CD4-positive, alpha-beta memory T cell (primary cell): ENCODE measurements at regions not wholly inside any gene's neighbourhood (a gene's known extent, or its start where the extent isn't known, plus 50 kb on each side); places are given as distances from the start of the nearest gene placed in this dataset.
A peak's percentile ranks its signal among the peaks of the same experiment; 100 is the strongest.

Experiments used
- CTCF ChIA-PET: fragments of 350-600 bp; sonication (Branson Sonifier 250); formaldehyde crosslinking; loops from one replicate; lab custom pipeline; 2021; ENCODE audit warnings: inconsistent platforms; ENCODE audit not compliant: partially characterized antibody; lab: Charles Lee
- POLR2A ChIA-PET: fragments of 350-600 bp; sonication (Branson Sonifier 250); formaldehyde crosslinking; loops from one replicate; lab custom pipeline; 2021; ENCODE audit not compliant: partially characterized antibody; lab: Charles Lee
- DNase-seq, 5 donors: peaks; one replicate each; pipeline versions ENCODE4 v3.0.0 to v3.0.0-alpha.2; 2020 to 2022; ENCODE audit warnings: mixed read lengths in 1 of 5
- H3K27ac ChIP-seq: one replicate; pipeline ENCODE4 v1.7.0; 2013; ENCODE audit warnings: low read depth, low read length
- H3K27me3 ChIP-seq: 2 replicates; pipeline ENCODE4 v1.7.0; 2013; ENCODE audit warnings: mild to moderate bottlenecking, low read length, moderate library complexity; ENCODE audit not compliant: insufficient read depth
- H3K36me3 ChIP-seq: 2 replicates; pipeline ENCODE4 v1.7.0; 2013; ENCODE audit warnings: mild to moderate bottlenecking, low read length, moderate library complexity; ENCODE audit not compliant: insufficient read depth
- H3K4me1 ChIP-seq: 2 replicates; pipeline ENCODE4 v1.7.0; 2013; ENCODE audit warnings: mild to moderate bottlenecking, low read length, moderate library complexity; ENCODE audit not compliant: insufficient read depth
- H3K4me3 ChIP-seq, 2 donors: one replicate each; pipeline ENCODE4 v1.7.0; 2013; ENCODE audit warnings: low read length in 2 of 2, mild to moderate bottlenecking in 1 of 2
- H3K9me3 ChIP-seq, 2 donors: one replicate each; pipeline ENCODE4 v1.7.0; 2013; ENCODE audit warnings: low read length in 2 of 2, control low read depth in 1 of 2; ENCODE audit not compliant: control insufficient read depth in 1 of 2
- H3K27ac Mint-ChIP-seq, 7 donors: one replicate each; pipeline ENCODE4 v1.8.0; 2020 to 2021; ENCODE audit warnings: mixed read lengths in 7 of 7, mild to moderate bottlenecking in 6 of 7, inconsistent platforms in 3 of 7, moderate library complexity in 3 of 7
- H3K27me3 Mint-ChIP-seq, 2 donors: one replicate each; pipeline ENCODE4 v1.8.0; 2020 to 2021; ENCODE audit warnings: mixed read lengths in 2 of 2
- H3K36me3 Mint-ChIP-seq, 2 donors: one replicate each; pipeline ENCODE4 v1.8.0; 2020 to 2021; ENCODE audit warnings: mixed read lengths in 2 of 2, inconsistent platforms in 1 of 2, mild to moderate bottlenecking in 1 of 2
- H3K4me1 Mint-ChIP-seq, 4 donors: one replicate each; pipeline ENCODE4 v1.8.0; 2020 to 2021; ENCODE audit warnings: mixed read lengths in 4 of 4, mild to moderate bottlenecking in 1 of 4
- H3K4me3 Mint-ChIP-seq, 8 donors: one replicate each; pipeline ENCODE4 v1.8.0; 2020 to 2021; ENCODE audit warnings: mixed read lengths in 8 of 8, mild to moderate bottlenecking in 7 of 8, moderate library complexity in 6 of 8, inconsistent platforms in 3 of 8
- H3K9me3 Mint-ChIP-seq, 8 donors: one replicate each; pipeline ENCODE4 v1.8.0; 2020 to 2021; ENCODE audit warnings: mixed read lengths in 8 of 8, mild to moderate bottlenecking in 5 of 8, inconsistent platforms in 3 of 8, moderate library complexity in 1 of 8
- intact Hi-C: fragments of 100-400 bp; cut with micrococcal nuclease; formaldehyde crosslinking; loops from one replicate; pipeline ENCODE4 v1.15.1; 2023

DNA sequence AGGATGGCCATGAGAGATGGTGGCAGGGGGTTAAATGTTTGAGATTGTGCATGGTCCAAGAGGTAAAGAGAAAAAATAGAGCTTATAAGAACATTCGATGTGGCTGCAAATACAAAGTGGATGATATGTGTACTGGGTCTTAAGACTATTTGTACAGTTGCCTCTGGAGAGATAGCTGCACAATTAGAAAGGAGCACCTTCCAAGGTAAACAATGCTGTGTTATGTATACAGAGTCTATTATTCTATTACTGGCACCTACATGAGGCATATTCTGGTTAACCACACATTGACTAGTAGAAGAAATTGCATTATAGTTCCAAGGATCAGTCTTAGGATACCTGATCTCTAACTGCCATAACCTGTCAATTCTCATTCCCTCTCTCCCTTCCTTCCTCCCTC is 238.0 kb upstream of the FOXN3 start:
- peak overlapping the region in 1 of 7 donors; percentile 78 for H3K27ac Mint-ChIP-seq
- no peak overlapping the region for H3K4me3 ChIP-seq
- intact Hi-C loops = loop anchor here (5.0 kb wide), 1 partner anchor 38 kb away; no protein-coding TSS in a partner anchor
- no peak for DNase-seq
- H3K36me3 ChIP-seq = no peaks in the 10 kb centered on the region
- POLR2A ChIA-PET = interaction anchor here (0.7 kb wide), 1 partner anchor 66 kb away, joined by 3 read pairs; no protein-coding TSS in a partner anchor
- H3K27ac ChIP-seq = no peak overlapping the region
- H3K4me1 Mint-ChIP-seq = peaks cover 0 to 9% (median 1%) of the 10 kb centered on the region in 4 donors
- CTCF ChIA-PET = interaction anchor here (0.6 kb wide), 1 partner anchor 19 kb away, joined by 3 read pairs; no protein-coding TSS in a partner anchor
- H3K4me1 ChIP-seq = no peaks in the 10 kb centered on the region
- no peaks in the 10 kb centered on the region for H3K27me3 ChIP-seq
- H3K36me3 Mint-ChIP-seq = no peaks in the 10 kb centered on the region
- H3K4me3 Mint-ChIP-seq = no peak overlapping the region
- peaks cover 0 to 3% of the 10 kb centered on the region in 2 donors for H3K9me3 ChIP-seq
- H3K9me3 Mint-ChIP-seq = peaks cover 0 to 3% (median 0%) of the 10 kb centered on the region in 8 donors
- no peaks in the 10 kb centered on the region for H3K27me3 Mint-ChIP-seq

DNA sequence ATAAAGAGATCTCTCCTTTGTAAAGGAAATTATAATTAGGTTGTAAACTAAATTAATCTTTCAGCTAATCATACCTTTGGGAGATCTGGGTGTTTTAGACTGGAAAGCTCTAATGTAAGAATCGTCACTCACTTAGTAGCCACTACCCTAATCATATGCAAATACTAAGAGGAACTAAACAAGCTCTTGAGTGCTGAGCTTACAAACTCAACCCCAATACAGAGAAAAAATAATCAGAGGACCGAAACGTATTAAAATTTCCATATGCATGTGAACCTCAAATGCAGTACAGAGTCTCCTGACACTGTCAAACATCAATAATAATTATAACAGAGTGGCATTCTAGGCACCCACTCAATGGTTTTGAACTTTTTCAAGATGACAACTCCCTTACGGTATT is 235.3 kb upstream of the FOXN3 start:
- Histone ChIP-seq H3K9me3 (peaks cover 0 to 3% of the 10 kb centered on the region in 2 donors), H3K27ac (no peak overlapping the region), H3K4me3 (no peak overlapping the region), H3K36me3 (no peaks in the 10 kb centered on the region), H3K27me3 (no peaks in the 10 kb centered on the region), H3K4me1 (no peaks in the 10 kb centered on the region)
- intact Hi-C loops = no loop called here
- Mint-ChIP-seq H3K27ac (no peak overlapping the region), H3K27me3 (no peaks in the 10 kb centered on the region), H3K9me3 (peaks cover 0 to 3% (median 0%) of the 10 kb centered on the region in 8 donors), H3K4me3 (no peak overlapping the region), H3K36me3 (no peaks in the 10 kb centered on the region), H3K4me1 (peaks cover 4 to 14% (median 6%) of the 10 kb centered on the region in 4 donors)
- DNase-seq = no peak
- POLR2A ChIA-PET = interaction anchor here (0.6 kb wide), 1 partner anchor 32 kb away, joined by 3 read pairs; no protein-coding TSS in a partner anchor
- CTCF ChIA-PET = interaction anchor here (1.1 kb wide), 1 partner anchor 15 kb away, joined by 3 read pairs; no protein-coding TSS in a partner anchor

DNA sequence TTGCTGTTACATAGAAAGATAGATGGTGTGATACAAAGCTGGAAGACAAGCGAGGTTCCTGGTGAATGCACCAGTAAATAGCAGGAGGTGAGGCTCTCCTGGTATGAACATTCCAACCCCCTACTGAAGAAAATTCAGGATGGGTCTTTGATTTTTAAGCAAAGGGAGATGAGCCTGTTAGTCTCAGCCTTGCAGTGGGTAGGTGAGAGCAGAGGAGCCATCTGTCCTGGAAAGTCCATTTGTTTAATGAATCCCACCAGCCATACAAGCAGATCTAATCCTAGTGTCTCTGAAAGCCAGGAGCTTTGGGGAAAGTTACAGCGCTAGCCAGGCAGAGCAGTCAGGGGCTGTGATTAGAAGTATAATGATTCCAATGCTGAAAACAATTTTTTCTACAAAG is 234.8 kb upstream of the FOXN3 start:
- Mint-ChIP-seq H3K36me3 (no peaks in the 10 kb centered on the region), H3K27ac (no peak overlapping the region), H3K4me1 (peaks cover 4 to 12% (median 5%) of the 10 kb centered on the region in 4 donors), H3K27me3 (no peaks in the 10 kb centered on the region), H3K9me3 (peaks cover 0 to 1% (median 0%) of the 10 kb centered on the region in 8 donors), H3K4me3 (no peak overlapping the region)
- Histone ChIP-seq H3K4me1 (no peaks in the 10 kb centered on the region), H3K27ac (no peak overlapping the region), H3K4me3 (no peak overlapping the region), H3K9me3 (no peaks in the 10 kb centered on the region), H3K27me3 (no peaks in the 10 kb centered on the region), H3K36me3 (no peaks in the 10 kb centered on the region)
- ChIA-PET POLR2A (no interaction called here), CTCF (interaction anchor here (1.1 kb wide), 1 partner anchor 16 kb away, joined by 3 read pairs; no protein-coding TSS in a partner anchor)
- no peak for DNase-seq
- intact Hi-C loops = no loop called here

DNA sequence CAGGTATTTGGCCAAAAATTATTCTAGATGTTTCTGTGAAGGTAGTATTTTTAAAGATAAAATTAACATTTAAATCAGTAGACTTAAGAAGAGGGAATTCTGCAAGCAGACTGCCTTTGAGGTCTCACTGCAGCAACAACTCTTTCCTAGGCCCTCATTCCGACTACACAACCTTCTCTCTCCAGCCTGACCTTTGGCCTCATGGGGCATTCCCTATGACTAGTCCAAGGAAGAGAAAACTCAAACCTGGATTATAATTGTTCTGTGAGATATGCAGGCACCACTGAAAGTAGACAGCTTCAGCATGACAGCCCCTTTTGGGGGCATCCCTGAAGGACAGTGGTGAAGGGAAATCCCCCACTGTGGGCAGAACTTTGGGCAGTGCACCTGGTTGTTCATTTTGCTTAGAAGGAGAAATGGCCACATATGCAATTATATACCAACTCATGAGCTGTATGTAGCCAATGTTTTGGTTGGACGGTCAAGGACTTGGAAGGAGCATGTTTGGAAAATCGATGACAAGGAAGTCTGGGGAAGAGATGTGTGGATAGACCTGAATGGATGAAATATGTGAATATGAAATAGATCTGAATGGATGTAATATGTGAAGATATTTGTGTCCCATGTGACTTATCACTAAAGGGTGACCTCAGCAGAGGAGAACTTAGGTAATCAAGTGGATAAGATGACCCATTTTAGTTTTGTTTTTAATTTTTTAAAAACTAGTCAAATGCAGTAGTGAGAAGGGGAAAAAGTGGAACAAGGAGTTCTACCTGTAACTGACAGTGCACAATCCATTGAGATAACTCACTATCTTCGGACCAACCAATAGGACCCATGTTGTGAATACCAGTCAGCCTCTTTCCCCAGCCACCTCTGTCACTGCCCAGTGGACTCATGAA is 233.3 kb upstream of the FOXN3 start:
- H3K36me3 Mint-ChIP-seq = no peaks in the 10 kb centered on the region
- Histone ChIP-seq H3K27me3 (no peaks in the 10 kb centered on the region), H3K4me3 (no peak overlapping the region), H3K4me1 (no peaks in the 10 kb centered on the region), H3K27ac (no peak overlapping the region), H3K36me3 (no peaks in the 10 kb centered on the region), H3K9me3 (no peaks in the 10 kb centered on the region)
- DNase-seq = no peak
- H3K9me3 Mint-ChIP-seq = no peaks in the 10 kb centered on the region
- H3K27ac Mint-ChIP-seq = no peak overlapping the region
- H3K4me3 Mint-ChIP-seq = no peak overlapping the region
- POLR2A ChIA-PET = no interaction called here
- no peaks in the 10 kb centered on the region for H3K27me3 Mint-ChIP-seq
- H3K4me1 Mint-ChIP-seq = peaks cover 4 to 10% (median 5%) of the 10 kb centered on the region in 4 donors
- intact Hi-C loops = no loop called here
- CTCF ChIA-PET = interaction anchor here (1.5 kb wide), 1 partner anchor 9 kb away, joined by 4 read pairs; no protein-coding TSS in a partner anchor

DNA sequence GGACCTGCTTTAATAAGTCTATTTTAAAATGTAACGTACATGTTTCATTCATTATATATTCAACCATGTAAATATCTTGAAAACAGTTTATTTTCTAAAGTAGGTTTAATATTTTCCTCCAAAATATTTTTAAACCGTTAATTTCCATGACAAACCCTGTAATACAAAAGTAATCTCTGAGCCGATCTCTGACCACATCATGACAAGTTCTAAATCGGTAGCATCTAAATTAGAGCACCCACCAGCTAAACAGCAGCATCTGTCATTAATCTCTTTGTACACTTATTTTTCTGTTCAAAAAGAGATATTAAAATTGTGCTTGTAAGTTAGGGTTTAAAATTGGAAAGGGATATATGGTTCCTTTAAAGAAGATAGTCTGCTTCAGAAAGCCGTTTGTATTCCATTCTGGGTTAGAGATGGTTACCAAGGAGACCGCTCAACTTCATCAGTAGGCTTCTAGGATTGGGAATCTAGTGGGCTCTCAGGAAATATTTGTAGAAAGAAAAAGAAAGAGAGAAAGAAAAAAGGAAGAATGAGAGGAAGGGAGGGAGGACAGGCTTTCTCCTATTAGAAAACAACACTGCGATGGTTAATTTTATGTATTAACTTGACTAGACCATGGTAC is 232.5 kb upstream of the FOXN3 start:
- Mint-ChIP-seq H3K27ac (no peak overlapping the region), H3K4me3 (no peak overlapping the region), H3K27me3 (no peaks in the 10 kb centered on the region), H3K9me3 (no peaks in the 10 kb centered on the region), H3K4me1 (peaks cover 4 to 10% (median 5%) of the 10 kb centered on the region in 4 donors), H3K36me3 (no peaks in the 10 kb centered on the region)
- POLR2A ChIA-PET = no interaction called here
- H3K36me3 ChIP-seq = no peaks in the 10 kb centered on the region
- CTCF ChIA-PET = interaction anchor here (1.5 kb wide), 1 partner anchor 8 kb away, joined by 4 read pairs; no protein-coding TSS in a partner anchor
- DNase-seq = no peak
- H3K27ac ChIP-seq = no peak overlapping the region
- intact Hi-C loops = loop anchor here (5.0 kb wide), 1 partner anchor 33 kb away; no protein-coding TSS in a partner anchor
- H3K27me3 ChIP-seq = no peaks in the 10 kb centered on the region
- no peaks in the 10 kb centered on the region for H3K9me3 ChIP-seq
- no peaks in the 10 kb centered on the region for H3K4me1 ChIP-seq
- no peak overlapping the region for H3K4me3 ChIP-seq

DNA sequence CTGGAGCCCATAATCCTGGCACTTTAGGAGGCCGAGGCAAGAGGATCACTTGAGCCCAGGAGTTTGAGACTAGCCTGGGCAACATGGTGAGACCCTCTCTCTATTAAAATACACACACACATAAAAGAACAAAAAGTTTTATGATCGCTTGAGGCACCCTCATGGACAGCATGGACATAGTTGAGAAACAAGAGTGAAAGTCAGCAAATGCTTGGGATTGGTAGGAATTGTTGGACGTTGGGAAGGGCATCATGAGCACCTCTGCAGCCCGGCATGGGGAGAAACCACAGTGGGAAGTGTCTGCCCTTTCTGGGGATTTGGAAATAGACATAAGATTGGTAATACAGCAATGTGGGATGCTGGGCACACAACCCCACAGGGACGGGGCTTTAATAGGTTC is 231.9 kb upstream of the FOXN3 start:
- Mint-ChIP-seq H3K9me3 (no peaks in the 10 kb centered on the region), H3K27ac (no peak overlapping the region), H3K27me3 (no peaks in the 10 kb centered on the region), H3K36me3 (no peaks in the 10 kb centered on the region), H3K4me3 (no peak overlapping the region), H3K4me1 (peaks cover 4 to 10% (median 5%) of the 10 kb centered on the region in 4 donors)
- Histone ChIP-seq H3K9me3 (no peaks in the 10 kb centered on the region), H3K4me3 (no peak overlapping the region), H3K36me3 (no peaks in the 10 kb centered on the region), H3K4me1 (no peaks in the 10 kb centered on the region), H3K27me3 (no peaks in the 10 kb centered on the region), H3K27ac (no peak overlapping the region)
- POLR2A ChIA-PET = no interaction called here
- DNase-seq = no peak
- intact Hi-C loops = loop anchor here (5.0 kb wide), 1 partner anchor 33 kb away; no protein-coding TSS in a partner anchor
- CTCF ChIA-PET = no interaction called here

DNA sequence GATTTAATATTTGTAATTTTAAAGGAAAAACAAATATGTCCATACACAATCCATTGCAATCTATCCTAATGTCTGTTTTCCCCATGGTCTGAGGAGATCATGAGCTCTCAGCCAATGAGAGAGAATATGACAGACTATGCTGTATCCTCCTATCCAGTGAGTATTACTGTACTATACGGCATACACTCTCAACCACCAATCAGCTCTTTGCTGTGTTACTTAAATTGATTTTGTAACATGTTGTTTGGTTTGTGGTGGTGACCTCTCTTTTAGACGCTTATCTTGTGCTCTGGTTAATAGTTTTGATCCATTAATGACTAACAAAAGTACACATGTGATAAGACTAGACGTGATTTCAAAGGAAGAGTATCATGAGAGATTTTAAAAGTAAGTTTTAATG is 231.5 kb upstream of the FOXN3 start:
- Histone ChIP-seq H3K27ac (no peak overlapping the region), H3K4me1 (no peaks in the 10 kb centered on the region), H3K27me3 (no peaks in the 10 kb centered on the region), H3K9me3 (no peaks in the 10 kb centered on the region), H3K4me3 (no peak overlapping the region), H3K36me3 (no peaks in the 10 kb centered on the region)
- DNase-seq = no peak
- ChIA-PET CTCF (no interaction called here), POLR2A (no interaction called here)
- H3K9me3 Mint-ChIP-seq = no peaks in the 10 kb centered on the region
- no peaks in the 10 kb centered on the region for H3K36me3 Mint-ChIP-seq
- H3K27ac Mint-ChIP-seq = no peak overlapping the region
- H3K4me1 Mint-ChIP-seq = peaks cover 4 to 10% (median 5%) of the 10 kb centered on the region in 4 donors
- intact Hi-C loops = loop anchor here (5.0 kb wide), 1 partner anchor 34 kb away; no protein-coding TSS in a partner anchor
- no peak overlapping the region for H3K4me3 Mint-ChIP-seq
- no peaks in the 10 kb centered on the region for H3K27me3 Mint-ChIP-seq
